Sigmoid colon (tissue), 4 donors: ENCODE measurements at regions not wholly inside any gene's neighbourhood (a gene's known extent, or its start where the extent isn't known, plus 50 kb on each side); places are given as distances from the start of the nearest gene placed in this dataset.

Source experiments
- CTCF ChIP-seq, 4 experiments: fragments of 450-650 bp in 3 of 4; fragments of 200-600 bp in 1 of 4; IDR thresholded peaks; one replicate each; pipeline ENCODE4 v1.5.1; 2016 to 2019; ENCODE audit warnings: antibody characterized with exemption in 4 of 4, mild to moderate bottlenecking in 3 of 4, moderate library complexity in 2 of 4
- EP300 ChIP-seq, 4 donors: sonication (generic); formaldehyde crosslinking; IDR thresholded peaks; one replicate each; pipeline ENCODE4 v1.6.1; 2017; ENCODE audit warnings: antibody characterized with exemption in 4 of 4
- POLR2A ChIP-seq, 2 donors: fragments of 450-650 bp; IDR thresholded peaks; one replicate each; pipeline ENCODE4 v1.6.1; 2016; ENCODE audit warnings: antibody characterized with exemption in 2 of 2, mild to moderate bottlenecking in 2 of 2, moderate library complexity in 2 of 2

GRCh38 chr21:35587841-35588380 is 472.4 kb downstream of the SETD4 start:
- TF ChIP-seq CTCF (IDR thresholded peaks at IDR 0.05) (no peak), POLR2A (IDR thresholded peaks at IDR 0.05) (no peak), EP300 (IDR thresholded peaks at IDR 0.05) (no peak)
